Liver (tissue), 3 donors: ENCODE measurements at regions not wholly inside any gene's neighbourhood (a gene's known extent, or its start where the extent isn't known, plus 50 kb on each side); places are given as distances from the start of the nearest gene placed in this dataset.

Experiments
- CTCF ChIP-seq: fragments of 150-350 bp; IDR thresholded peaks from 2 replicates; pipeline ENCODE4 v1.5.1; 2017; ENCODE audit warnings: improper control_type of control experiment, low read depth, low read length; ENCODE audit not compliant: missing input control
- FOXA1 ChIP-seq: IDR thresholded peaks from 2 replicates; pipeline ENCODE4 v1.6.1; 2016; ENCODE audit warnings: antibody characterized with exemption
- HNF4A ChIP-seq, 2 donors: conservative IDR thresholded peaks; 2 replicates each; pipeline ENCODE4 v1.6.1; 2016; ENCODE audit warnings: antibody characterized with exemption in 2 of 2, mild to moderate bottlenecking in 2 of 2
- JUND ChIP-seq, 2 donors: IDR thresholded peaks; 2 replicates each; pipeline ENCODE4 v1.6.1; 2016; ENCODE audit warnings: antibody characterized with exemption in 2 of 2
- REST ChIP-seq: IDR thresholded peaks from 2 replicates; pipeline ENCODE4 v1.6.1; 2016; ENCODE audit warnings: antibody characterized with exemption, mild to moderate bottlenecking
- RXRA ChIP-seq, 2 donors: IDR thresholded peaks; 2 replicates each; pipeline ENCODE4 v1.6.1; 2017 to 2018; ENCODE audit warnings: antibody characterized with exemption in 2 of 2, mild to moderate bottlenecking in 1 of 2
- SP1 ChIP-seq: IDR thresholded peaks from 2 replicates; pipeline ENCODE4 v1.6.1; 2018; ENCODE audit warnings: antibody characterized with exemption, mild to moderate bottlenecking
- YY1 ChIP-seq: IDR thresholded peaks from 2 replicates; pipeline ENCODE4 v1.6.1; 2016; ENCODE audit warnings: antibody characterized with exemption, mild to moderate bottlenecking
- ZBTB33 ChIP-seq: IDR thresholded peaks from 2 replicates; pipeline ENCODE4 v1.6.1; 2016; ENCODE audit warnings: antibody characterized with exemption
- TF ChIP-seq, protein P1 (sequence below): IDR thresholded peaks from 2 replicates; pipeline ENCODE4 v1.6.1; 2016; ENCODE audit warnings: antibody characterized with exemption
- TF ChIP-seq, protein P2 (sequence below): IDR thresholded peaks from 2 replicates; pipeline ENCODE4 v1.6.1; 2016; ENCODE audit warnings: antibody characterized with exemption
- donor health status: healthy.
- donor health status: healthy.

DNA sequence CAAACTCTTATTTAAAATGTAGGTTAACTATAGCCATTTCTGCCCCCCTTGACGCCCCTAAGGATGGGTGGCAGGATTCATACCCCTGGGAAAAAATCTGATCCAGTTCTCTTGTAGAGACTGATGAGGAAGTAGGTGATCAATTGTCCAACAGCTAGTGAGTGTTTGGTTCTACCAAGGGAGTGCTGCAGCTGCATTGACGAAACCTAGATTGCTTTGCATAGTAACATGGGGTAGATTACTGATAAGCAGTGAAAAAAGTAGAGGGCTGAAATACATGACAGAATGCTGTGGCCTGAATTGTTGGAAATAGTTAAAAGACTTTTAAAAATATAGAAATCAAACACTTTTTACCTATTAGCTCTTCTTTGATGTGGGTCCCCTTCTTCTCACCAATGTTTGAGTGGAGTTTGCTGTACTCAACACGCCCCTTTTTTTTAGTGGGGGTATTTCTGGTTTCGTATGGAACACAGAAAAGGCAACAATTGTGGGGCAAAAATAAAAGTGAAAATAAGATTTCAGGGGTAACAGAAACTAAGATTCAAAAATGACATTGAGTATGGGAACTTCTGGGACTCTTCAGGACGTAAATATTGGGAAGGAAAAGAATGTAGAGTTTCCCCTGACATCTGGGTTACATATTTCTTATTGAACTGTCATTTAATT lies 66.2 kb downstream of the MAIP1 start:
- no peak for TF ChIP-seq HNF4A (conservative IDR thresholded peaks at IDR 0.05)
- TF ChIP-seq, protein P1, sequence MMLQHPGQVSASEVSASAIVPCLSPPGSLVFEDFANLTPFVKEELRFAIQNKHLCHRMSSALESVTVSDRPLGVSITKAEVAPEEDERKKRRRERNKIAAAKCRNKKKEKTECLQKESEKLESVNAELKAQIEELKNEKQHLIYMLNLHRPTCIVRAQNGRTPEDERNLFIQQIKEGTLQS, result no peak
- TF ChIP-seq CTCF, result no peak
- TF ChIP-seq REST, result no peak
- TF ChIP-seq, protein P2, sequence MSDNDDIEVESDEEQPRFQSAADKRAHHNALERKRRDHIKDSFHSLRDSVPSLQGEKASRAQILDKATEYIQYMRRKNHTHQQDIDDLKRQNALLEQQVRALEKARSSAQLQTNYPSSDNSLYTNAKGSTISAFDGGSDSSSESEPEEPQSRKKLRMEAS, result no peak
- TF ChIP-seq SP1, result no peak
- TF ChIP-seq ZBTB33, result no peak
- no peak for TF ChIP-seq JUND (IDR thresholded peaks at IDR 0.05)
- no peak for TF ChIP-seq YY1
- TF ChIP-seq RXRA (IDR thresholded peaks at IDR 0.05), result no peak
- TF ChIP-seq FOXA1, result no peak
